Naive thymus-derived CD8-positive, alpha-beta T cell (primary cell): ENCODE measurements at regions not wholly inside any gene's neighbourhood (a gene's known extent, or its start where the extent isn't known, plus 50 kb on each side); places are given as distances from the start of the nearest gene placed in this dataset.

ENCODE experiments used
- ATAC-seq, 2 donors: fragments of 150-1000 bp; cut with Tn5 transposase in 1 of 2; sonication (Bioruptor Pico), chemical (Tn5 transposase) in 1 of 2; 1 replicate in 1 of 2; 2 replicates in 1 of 2; pipeline ENCODE4 v1.10.0; 2021; ENCODE audit warnings: mild to moderate bottlenecking in 2 of 2, moderate library complexity in 2 of 2
- POLR2A ChIA-PET: fragments of 350-600 bp; sonication (Branson Sonifier 250); formaldehyde crosslinking; loops from one replicate; lab custom pipeline; 2021; ENCODE audit warnings: antibody characterized with exemption; lab: Charles Lee
- DNase-seq, 10 donors: peaks; one replicate each; pipeline versions ENCODE4 v3.0.0 to v3.0.0-alpha.2; 2020 to 2022
- H3K27ac Mint-ChIP-seq, 10 donors: one replicate each; pipeline ENCODE4 v1.8.0; 2020 to 2022; ENCODE audit warnings: mild to moderate bottlenecking in 10 of 10, mixed read lengths in 10 of 10, moderate library complexity in 4 of 10, inconsistent platforms in 1 of 10
- H3K27me3 Mint-ChIP-seq, 5 donors: one replicate each; pipeline ENCODE4 v1.8.0; 2021 to 2022; ENCODE audit warnings: mixed read lengths in 5 of 5
- H3K36me3 Mint-ChIP-seq, 3 donors: one replicate each; pipeline ENCODE4 v1.8.0; 2020 to 2022; ENCODE audit warnings: mixed read lengths in 3 of 3, mild to moderate bottlenecking in 2 of 3, inconsistent platforms in 1 of 3
- H3K4me1 Mint-ChIP-seq, 4 donors: one replicate each; pipeline ENCODE4 v1.8.0; 2021 to 2022; ENCODE audit warnings: mixed read lengths in 4 of 4
- H3K4me3 Mint-ChIP-seq, 10 donors: one replicate each; pipeline ENCODE4 v1.8.0; 2020 to 2022; ENCODE audit warnings: mild to moderate bottlenecking in 10 of 10, mixed read lengths in 10 of 10, moderate library complexity in 6 of 10, inconsistent platforms in 1 of 10
- H3K9me3 Mint-ChIP-seq, 9 donors: one replicate each; pipeline ENCODE4 v1.8.0; 2020 to 2022; ENCODE audit warnings: mixed read lengths in 9 of 9, mild to moderate bottlenecking in 3 of 9, inconsistent platforms in 1 of 9, moderate library complexity in 1 of 9

DNA sequence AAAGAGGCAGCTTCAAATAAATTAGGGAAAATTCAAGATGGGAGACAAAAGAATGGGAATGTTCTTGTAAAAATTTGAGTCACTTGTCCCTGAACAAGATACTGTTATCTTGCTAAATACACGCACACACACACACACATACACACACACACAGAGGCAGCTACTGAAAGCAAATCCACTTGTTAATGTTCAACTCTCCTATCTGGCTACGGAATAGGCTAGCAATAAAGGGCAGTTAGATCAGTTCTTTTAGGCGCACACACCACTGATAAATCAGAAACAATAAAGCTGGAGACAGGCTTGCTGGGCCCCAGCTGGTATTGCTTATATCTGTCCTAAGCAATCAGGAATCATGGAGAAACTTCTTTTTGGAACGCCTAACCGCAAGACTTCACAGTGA, 461.6 kb downstream of the BCL11A start:
- Mint-ChIP-seq H3K9me3 (no peaks in the 10 kb centered on the region), H3K36me3 (no peaks in the 10 kb centered on the region), H3K4me3 (no peak overlapping the region), H3K27me3 (no peaks in the 10 kb centered on the region), H3K4me1 (no peaks in the 10 kb centered on the region), H3K27ac (no peak overlapping the region)
- DNase-seq (no peak), ATAC-seq (no peak)
- POLR2A ChIA-PET = no interaction called here

DNA sequence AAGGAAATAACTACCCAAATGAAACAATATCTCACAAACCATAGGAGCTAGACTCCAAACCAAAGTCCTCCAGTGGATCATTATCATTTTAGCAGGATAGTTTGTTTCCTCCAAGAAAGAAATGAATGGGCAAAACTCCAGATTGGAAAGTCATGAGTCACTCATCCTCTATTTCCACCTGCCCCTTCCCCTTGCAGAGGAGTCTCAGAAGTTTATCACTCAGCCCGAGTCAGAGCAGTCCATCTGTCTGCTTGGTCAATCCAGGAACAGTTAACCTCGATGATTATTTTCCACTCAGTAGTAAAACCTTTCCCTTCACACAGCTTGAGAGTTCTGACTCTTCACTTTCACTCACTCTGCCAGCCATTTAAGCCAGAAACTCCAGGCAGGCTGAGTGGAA, 462.2 kb downstream of the BCL11A start:
- POLR2A ChIA-PET = no interaction called here
- no peak overlapping the region for H3K4me3 Mint-ChIP-seq

DNA sequence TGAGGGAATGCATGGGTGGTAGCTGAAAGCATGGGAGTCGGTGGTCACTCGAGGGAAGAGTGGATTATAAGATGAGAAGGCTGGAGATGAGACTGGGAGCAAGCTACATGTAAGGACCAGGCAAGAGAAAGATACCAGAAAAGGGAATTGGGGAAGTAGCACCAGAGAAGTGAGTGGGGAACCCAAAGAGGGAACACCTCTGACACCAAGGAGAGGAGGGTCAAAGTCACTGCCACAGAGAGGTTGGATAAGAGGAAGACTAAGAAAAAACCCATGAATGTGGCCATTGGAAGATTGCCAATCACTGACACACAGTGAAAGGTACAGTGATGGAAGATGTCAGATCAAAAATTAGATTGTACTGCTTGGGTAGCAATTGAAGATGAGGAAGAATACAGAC, 473.9 kb downstream of the BCL11A start:
- POLR2A ChIA-PET = no interaction called here
- Mint-ChIP-seq H3K36me3 (peaks cover 0 to 3% (median 0%) of the 10 kb centered on the region in 3 donors), H3K4me3 (no peak overlapping the region), H3K4me1 (peaks cover 0 to under 1% (median 0%) of the 10 kb centered on the region in 4 donors), H3K9me3 (peaks cover 0 to 10% (median 4%) of the 10 kb centered on the region in 9 donors), H3K27me3 (peaks cover 0 to 4% (median 0%) of the 10 kb centered on the region in 5 donors), H3K27ac (no peak overlapping the region)
- ATAC-seq = no peak
- no peak for DNase-seq

More for the DNA sequence above, 462.2 kb downstream of the BCL11A start:
- Mint-ChIP-seq H3K27ac (no peak overlapping the region), H3K4me1 (no peaks in the 10 kb centered on the region), H3K27me3 (no peaks in the 10 kb centered on the region), H3K36me3 (no peaks in the 10 kb centered on the region), H3K9me3 (no peaks in the 10 kb centered on the region)
- DNase-seq (no peak), ATAC-seq (no peak)

DNA sequence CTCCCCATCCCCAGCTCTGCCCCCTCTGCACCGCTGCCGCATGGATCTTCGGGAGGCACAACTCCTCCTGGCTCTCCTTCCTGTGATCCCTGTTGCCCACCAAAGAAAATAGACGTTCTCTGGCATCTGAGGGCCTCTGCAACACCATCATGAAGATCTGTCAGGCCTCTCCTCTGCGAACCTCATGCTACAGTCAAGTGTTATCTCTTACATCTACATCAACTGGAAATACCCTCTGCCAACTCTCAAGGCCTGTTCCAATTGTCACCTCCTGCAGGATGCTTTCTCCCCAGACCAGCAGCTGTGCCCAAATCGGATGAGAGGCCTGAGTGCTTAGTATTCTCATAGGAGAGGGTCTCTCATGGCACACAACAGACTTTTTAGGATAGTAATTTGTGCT, 478.4 kb downstream of the BCL11A start:
- H3K4me3 Mint-ChIP-seq = no peak overlapping the region
- ATAC-seq (no peak), DNase-seq (no peak)
- peaks cover 0 to 3% (median 0%) of the 10 kb centered on the region in 4 donors for H3K4me1 Mint-ChIP-seq
- H3K9me3 Mint-ChIP-seq = no peaks in the 10 kb centered on the region
- no peak overlapping the region for H3K27ac Mint-ChIP-seq
- H3K27me3 Mint-ChIP-seq = peaks cover 0 to 4% (median 0%) of the 10 kb centered on the region in 5 donors
- H3K36me3 Mint-ChIP-seq = no peaks in the 10 kb centered on the region
- POLR2A ChIA-PET = no interaction called here

DNA sequence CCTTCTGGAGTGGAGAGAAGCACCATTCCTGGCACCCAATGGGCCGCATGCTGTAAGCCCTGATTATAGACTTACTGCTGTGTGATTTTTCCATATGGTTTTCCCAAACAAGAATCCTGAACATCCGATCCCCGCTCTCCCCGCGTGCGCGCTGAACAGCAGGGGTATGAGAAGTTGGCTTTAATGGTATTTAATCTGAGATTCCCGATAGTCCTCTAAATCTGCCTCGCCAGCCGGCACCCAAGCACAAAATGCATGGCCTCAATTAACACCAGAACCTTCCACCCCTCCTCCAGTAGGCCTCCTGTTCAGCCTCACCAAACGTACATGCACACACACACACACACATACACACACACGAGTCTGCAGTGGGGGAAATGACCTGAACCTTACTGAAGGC, 480.3 kb downstream of the BCL11A start:
- DNase-seq (no peak), ATAC-seq (no peak)
- Mint-ChIP-seq H3K27me3 (peaks cover 0 to 4% (median 0%) of the 10 kb centered on the region in 5 donors), H3K27ac (no peak overlapping the region), H3K4me3 (no peak overlapping the region), H3K4me1 (peaks cover 0 to 3% (median 0%) of the 10 kb centered on the region in 4 donors), H3K36me3 (no peaks in the 10 kb centered on the region), H3K9me3 (no peaks in the 10 kb centered on the region)
- POLR2A ChIA-PET = no interaction called here

DNA sequence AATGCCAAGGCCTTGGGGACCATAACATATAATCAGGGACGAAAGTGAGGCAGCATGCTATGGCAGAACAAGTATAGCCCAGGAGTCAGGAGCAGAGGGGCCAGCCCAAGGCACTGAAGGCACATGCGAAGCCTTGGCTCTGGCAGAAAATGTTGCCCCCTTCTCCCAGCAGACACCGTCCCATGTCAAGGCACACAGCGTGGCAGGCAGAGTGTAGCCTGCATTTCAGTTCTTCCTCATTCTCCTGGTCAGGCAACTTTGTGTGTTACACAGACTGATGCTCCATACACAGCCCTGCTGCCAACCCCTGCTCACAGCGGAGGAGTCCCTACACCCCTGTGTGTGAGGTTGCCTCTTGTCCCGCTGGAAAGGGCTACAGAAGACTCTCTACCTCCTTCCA, 480.8 kb downstream of the BCL11A start:
- Mint-ChIP-seq H3K9me3 (no peaks in the 10 kb centered on the region), H3K36me3 (no peaks in the 10 kb centered on the region), H3K27me3 (peaks cover 0 to 4% (median 0%) of the 10 kb centered on the region in 5 donors), H3K4me3 (no peak overlapping the region), H3K4me1 (peaks cover 0 to 3% (median 0%) of the 10 kb centered on the region in 4 donors), H3K27ac (no peak overlapping the region)
- DNase-seq (no peak), ATAC-seq (no peak)
- POLR2A ChIA-PET = no interaction called here

DNA sequence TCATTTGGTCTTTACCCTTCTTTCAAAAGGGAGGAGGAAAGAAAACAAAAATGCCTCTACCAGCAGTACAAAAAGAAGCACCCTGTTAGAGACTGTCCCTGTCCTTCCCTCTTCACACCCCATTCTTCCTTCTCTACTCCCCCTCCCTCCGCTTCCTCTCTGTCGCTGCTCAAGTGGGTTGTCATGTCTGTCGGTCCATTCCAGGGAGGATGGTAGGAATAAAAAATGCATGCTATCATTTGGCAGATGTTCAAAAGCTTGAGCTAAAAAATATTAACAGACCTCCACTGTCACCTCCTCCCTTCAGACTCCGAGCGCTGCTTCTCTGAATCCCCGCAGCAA, 482.0 kb downstream of the BCL11A start:
- Mint-ChIP-seq H3K27me3 (peaks cover 0 to 4% (median 0%) of the 10 kb centered on the region in 5 donors), H3K27ac (no peak overlapping the region), H3K4me3 (no peak overlapping the region), H3K4me1 (peaks cover 0 to 3% (median 0%) of the 10 kb centered on the region in 4 donors), H3K9me3 (no peaks in the 10 kb centered on the region), H3K36me3 (no peaks in the 10 kb centered on the region)
- no peak for ATAC-seq
- no peak for DNase-seq
- POLR2A ChIA-PET = no interaction called here

- POLR2A ChIA-PET = no interaction called here
- ATAC-seq = no peak
- DNase-seq = no peak
- Mint-ChIP-seq H3K27ac (no peak overlapping the region), H3K27me3 (peaks cover 0 to 4% (median 0%) of the 10 kb centered on the region in 5 donors), H3K4me1 (peaks cover 0 to 3% (median 0%) of the 10 kb centered on the region in 4 donors), H3K9me3 (no peaks in the 10 kb centered on the region), H3K4me3 (no peak overlapping the region), H3K36me3 (no peaks in the 10 kb centered on the region)
Measured at GRCh38 chr2:60070736-60071489, 482.5 kb downstream of the BCL11A start.

DNA sequence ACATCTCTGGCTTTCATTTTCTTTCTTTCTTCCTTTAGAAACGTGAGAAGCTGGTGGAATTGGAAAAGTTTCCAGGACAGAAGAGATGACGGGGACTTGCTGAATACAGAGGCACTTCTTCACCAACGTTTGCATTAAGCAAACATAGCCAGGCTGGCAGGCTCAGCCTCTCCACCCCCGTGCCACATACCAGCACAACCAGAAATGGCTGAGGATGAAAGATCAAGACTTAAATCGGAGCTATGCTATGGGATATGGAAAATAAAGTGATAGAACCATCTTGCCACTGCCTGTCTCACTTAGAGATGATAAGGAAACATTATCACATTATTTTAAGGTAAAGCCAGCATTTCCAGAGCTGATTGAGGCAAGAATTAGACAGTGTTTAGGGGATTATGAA, 483.3 kb downstream of the BCL11A start:
- peaks cover 0 to 2% (median 0%) of the 10 kb centered on the region in 5 donors for H3K27me3 Mint-ChIP-seq
- peaks cover 0 to 3% (median 0%) of the 10 kb centered on the region in 4 donors for H3K4me1 Mint-ChIP-seq
- no peak overlapping the region for H3K4me3 Mint-ChIP-seq
- no peaks in the 10 kb centered on the region for H3K9me3 Mint-ChIP-seq
- DNase-seq (no peak), ATAC-seq (no peak)
- POLR2A ChIA-PET = no interaction called here
- H3K27ac Mint-ChIP-seq = no peak overlapping the region
- no peaks in the 10 kb centered on the region for H3K36me3 Mint-ChIP-seq

GRCh38 chr2:60068755-60069154, 484.7 kb downstream of the BCL11A start:
- DNase-seq (no peak), ATAC-seq (no peak)
- Mint-ChIP-seq H3K27ac (no peak overlapping the region), H3K4me3 (no peak overlapping the region), H3K27me3 (no peaks in the 10 kb centered on the region), H3K4me1 (peaks cover 0 to 2% (median 0%) of the 10 kb centered on the region in 4 donors), H3K36me3 (no peaks in the 10 kb centered on the region), H3K9me3 (no peaks in the 10 kb centered on the region)
- POLR2A ChIA-PET = no interaction called here

GRCh38 chr2:60067006-60067405, 486.4 kb downstream of the BCL11A start:
- H3K4me1 Mint-ChIP-seq = peaks cover 0 to 1% (median 0%) of the 10 kb centered on the region in 4 donors
- H3K36me3 Mint-ChIP-seq = no peaks in the 10 kb centered on the region
- POLR2A ChIA-PET = no interaction called here
- H3K9me3 Mint-ChIP-seq = no peaks in the 10 kb centered on the region
- ATAC-seq = no peak
- peaks cover 0 to 1% (median 0%) of the 10 kb centered on the region in 5 donors for H3K27me3 Mint-ChIP-seq
- no peak for DNase-seq
- no peak overlapping the region for H3K4me3 Mint-ChIP-seq
- no peak overlapping the region for H3K27ac Mint-ChIP-seq

- POLR2A ChIA-PET = no interaction called here
- Mint-ChIP-seq H3K9me3 (no peaks in the 10 kb centered on the region), H3K4me3 (no peak overlapping the region), H3K4me1 (no peaks in the 10 kb centered on the region), H3K36me3 (no peaks in the 10 kb centered on the region), H3K27ac (no peak overlapping the region), H3K27me3 (peaks cover 0 to 1% (median 0%) of the 10 kb centered on the region in 5 donors)
- ATAC-seq (no peak), DNase-seq (no peak)
Measured at GRCh38 chr2:60066096-60066839, 487.2 kb downstream of the BCL11A start.

- no peaks in the 10 kb centered on the region for H3K4me1 Mint-ChIP-seq
- H3K36me3 Mint-ChIP-seq = no peaks in the 10 kb centered on the region
- H3K27me3 Mint-ChIP-seq = peaks cover 0 to 1% (median 0%) of the 10 kb centered on the region in 5 donors
- no peak overlapping the region for H3K27ac Mint-ChIP-seq
- H3K4me3 Mint-ChIP-seq = no peak overlapping the region
- H3K9me3 Mint-ChIP-seq = no peaks in the 10 kb centered on the region
- POLR2A ChIA-PET = no interaction called here
- ATAC-seq = no peak
- DNase-seq = no peak
Measured at GRCh38 chr2:60064687-60065389, 488.6 kb downstream of the BCL11A start.
